SK-N-SH treated with all-trans-retinoic acid at 6 μM for 48 hours (cell line): ENCODE measurements at regions not wholly inside any gene's neighbourhood (a gene's known extent, or its start where the extent isn't known, plus 50 kb on each side); places are given as distances from the start of the nearest gene placed in this dataset.

Source experiments
- ATAC-seq: fragments of 200-7000 bp; cut with Tn5 transposase; 3 replicates; pipeline ENCODE4 v1.9.1; 2020; ENCODE audit warnings: mild to moderate bottlenecking, moderate library complexity
- BACH2 ChIP-seq: fragments of 250-450 bp; sonication (Bioruptor Pico); IDR thresholded peaks from 2 replicates; pipeline ENCODE4 v1.9.0; 2021; ENCODE audit warnings: mild to moderate bottlenecking, borderline replicate concordance
- CSDC2 ChIP-seq: fragments of 250-450 bp; sonication (Bioruptor Pico); IDR thresholded peaks from 2 replicates; pipeline ENCODE4 v1.5.0; 2020; ENCODE audit warnings: mild to moderate bottlenecking, moderate library complexity
- ESRRG ChIP-seq: fragments of 250-450 bp; sonication (Bioruptor Pico); IDR thresholded peaks from 2 replicates; pipeline ENCODE4 v1.6.1; 2021; ENCODE audit warnings: mild to moderate bottlenecking
- GLIS3 ChIP-seq: fragments of 250-450 bp; sonication (Bioruptor Pico); IDR thresholded peaks from 2 replicates; pipeline ENCODE4 v1.5.0; 2020; ENCODE audit warnings: mild to moderate bottlenecking, moderate library complexity
- ISL1 ChIP-seq: fragments of 250-450 bp; sonication (Bioruptor Pico); IDR thresholded peaks from 2 replicates; pipeline ENCODE4 v2.1.2; 2022; ENCODE audit warnings: mild to moderate bottlenecking, moderate library complexity
- PPARA ChIP-seq: fragments of 250-450 bp; sonication (Bioruptor Pico); IDR thresholded peaks from 2 replicates; pipeline ENCODE4 v1.5.0; 2020; ENCODE audit warnings: mild to moderate bottlenecking, borderline replicate concordance
- RARB ChIP-seq: fragments of 250-450 bp; sonication (Bioruptor Pico); IDR thresholded peaks from 2 replicates; pipeline ENCODE4 v1.8.0; 2021; ENCODE audit warnings: mild to moderate bottlenecking, moderate library complexity
- SNAI2 ChIP-seq: fragments of 250-450 bp; sonication (Bioruptor Pico); IDR thresholded peaks from 2 replicates; pipeline ENCODE4 v1.5.0; 2020; ENCODE audit warnings: mild to moderate bottlenecking, moderate library complexity
- TCF4 ChIP-seq: fragments of 250-450 bp; sonication (Bioruptor Pico); IDR thresholded peaks from 2 replicates; pipeline ENCODE4 v1.8.0; 2021; ENCODE audit warnings: mild to moderate bottlenecking, moderate library complexity, borderline replicate concordance
- TOX ChIP-seq: fragments of 250-450 bp; sonication (Bioruptor Pico); IDR thresholded peaks from 2 replicates; pipeline ENCODE4 v1.8.0; 2021; ENCODE audit warnings: mild to moderate bottlenecking, moderate library complexity, borderline replicate concordance
- ZC3H10 ChIP-seq: fragments of 250-450 bp; sonication (Bioruptor Pico); IDR thresholded peaks from 2 replicates; pipeline ENCODE4 v1.5.1; 2021; ENCODE audit warnings: mild to moderate bottlenecking, moderate library complexity
- ZFP3 ChIP-seq: fragments of 250-450 bp; sonication (Bioruptor Pico); IDR thresholded peaks from 2 replicates; pipeline ENCODE4 v1.5.0; 2020; ENCODE audit warnings: mild to moderate bottlenecking, moderate library complexity
- ZFP30 ChIP-seq: fragments of 450-650 bp; formaldehyde crosslinking; IDR thresholded peaks from 2 replicates; pipeline ENCODE4 v1.5.0; 2022; ENCODE audit warnings: mild to moderate bottlenecking, moderate library complexity
- ZNF565 ChIP-seq: fragments of 450-650 bp; formaldehyde crosslinking; conservative IDR thresholded peaks from 2 replicates; pipeline ENCODE4 v1.5.0; 2020; ENCODE audit warnings: low read depth, mild to moderate bottlenecking, moderate library complexity
- ZNF70 ChIP-seq: fragments of 450-650 bp; formaldehyde crosslinking; IDR thresholded peaks from 2 replicates; pipeline ENCODE4 v1.5.0; 2020; ENCODE audit warnings: mild to moderate bottlenecking, moderate library complexity
- ZNF8 ChIP-seq: fragments of 450-650 bp; formaldehyde crosslinking; IDR thresholded peaks from 2 replicates; pipeline ENCODE4 v1.5.0; 2020; ENCODE audit warnings: mild to moderate bottlenecking, moderate library complexity
- TF ChIP-seq, protein P1 (sequence below): fragments of 250-450 bp; sonication (Bioruptor Pico); IDR thresholded peaks from 2 replicates; pipeline ENCODE4 v1.5.0; 2020; ENCODE audit warnings: mild to moderate bottlenecking, moderate library complexity
- TF ChIP-seq, protein P2 (sequence below): fragments of 250-450 bp; sonication (Bioruptor Pico); IDR thresholded peaks from 2 replicates; pipeline ENCODE4 v1.8.0; 2020; ENCODE audit warnings: mild to moderate bottlenecking, moderate library complexity, borderline replicate concordance

DNA sequence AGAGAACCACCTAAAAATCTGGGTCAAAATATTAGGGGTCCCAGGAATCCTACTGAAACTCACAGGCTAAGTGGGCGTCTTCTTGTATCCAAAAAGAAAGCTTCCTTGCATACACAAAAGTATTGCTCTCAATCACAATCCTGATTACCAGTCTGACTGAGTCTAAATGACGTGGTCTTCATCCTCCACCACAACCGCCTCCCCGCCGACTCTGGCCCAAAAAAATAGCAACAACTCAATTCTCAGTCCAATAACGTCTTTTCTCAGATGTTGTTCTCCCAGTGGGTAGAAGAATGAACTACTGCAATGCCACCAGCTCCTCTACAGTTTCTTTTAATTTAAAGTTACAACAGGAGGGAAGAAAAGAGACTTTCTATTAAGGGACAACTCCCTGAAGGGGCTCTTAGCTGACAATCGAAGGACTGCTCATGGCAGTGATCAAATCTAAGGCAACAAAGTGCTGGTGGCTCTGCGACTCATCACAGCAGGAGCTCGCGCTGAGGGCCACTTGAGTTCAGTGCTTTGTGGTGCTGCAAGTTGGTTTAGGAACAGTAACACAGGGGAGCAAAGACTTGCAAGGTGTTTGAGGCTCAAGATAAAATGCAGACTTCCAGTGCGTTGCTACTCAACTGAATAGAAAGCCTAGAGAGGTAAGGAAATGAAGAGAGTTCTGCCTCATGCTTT, 394.1 kb downstream of the BCAT1 start (continued):
- TF ChIP-seq, protein P1, sequence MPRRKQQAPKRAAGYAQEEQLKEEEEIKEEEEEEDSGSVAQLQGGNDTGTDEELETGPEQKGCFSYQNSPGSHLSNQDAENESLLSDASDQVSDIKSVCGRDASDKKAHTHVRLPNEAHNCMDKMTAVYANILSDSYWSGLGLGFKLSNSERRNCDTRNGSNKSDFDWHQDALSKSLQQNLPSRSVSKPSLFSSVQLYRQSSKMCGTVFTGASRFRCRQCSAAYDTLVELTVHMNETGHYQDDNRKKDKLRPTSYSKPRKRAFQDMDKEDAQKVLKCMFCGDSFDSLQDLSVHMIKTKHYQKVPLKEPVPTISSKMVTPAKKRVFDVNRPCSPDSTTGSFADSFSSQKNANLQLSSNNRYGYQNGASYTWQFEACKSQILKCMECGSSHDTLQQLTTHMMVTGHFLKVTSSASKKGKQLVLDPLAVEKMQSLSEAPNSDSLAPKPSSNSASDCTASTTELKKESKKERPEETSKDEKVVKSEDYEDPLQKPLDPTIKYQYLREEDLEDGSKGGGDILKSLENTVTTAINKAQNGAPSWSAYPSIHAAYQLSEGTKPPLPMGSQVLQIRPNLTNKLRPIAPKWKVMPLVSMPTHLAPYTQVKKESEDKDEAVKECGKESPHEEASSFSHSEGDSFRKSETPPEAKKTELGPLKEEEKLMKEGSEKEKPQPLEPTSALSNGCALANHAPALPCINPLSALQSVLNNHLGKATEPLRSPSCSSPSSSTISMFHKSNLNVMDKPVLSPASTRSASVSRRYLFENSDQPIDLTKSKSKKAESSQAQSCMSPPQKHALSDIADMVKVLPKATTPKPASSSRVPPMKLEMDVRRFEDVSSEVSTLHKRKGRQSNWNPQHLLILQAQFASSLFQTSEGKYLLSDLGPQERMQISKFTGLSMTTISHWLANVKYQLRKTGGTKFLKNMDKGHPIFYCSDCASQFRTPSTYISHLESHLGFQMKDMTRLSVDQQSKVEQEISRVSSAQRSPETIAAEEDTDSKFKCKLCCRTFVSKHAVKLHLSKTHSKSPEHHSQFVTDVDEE: no peak
- TF ChIP-seq SNAI2 (CRISPR knock-in tag): no peak
- TF ChIP-seq, all 23 proteins: peak for 0

DNA sequence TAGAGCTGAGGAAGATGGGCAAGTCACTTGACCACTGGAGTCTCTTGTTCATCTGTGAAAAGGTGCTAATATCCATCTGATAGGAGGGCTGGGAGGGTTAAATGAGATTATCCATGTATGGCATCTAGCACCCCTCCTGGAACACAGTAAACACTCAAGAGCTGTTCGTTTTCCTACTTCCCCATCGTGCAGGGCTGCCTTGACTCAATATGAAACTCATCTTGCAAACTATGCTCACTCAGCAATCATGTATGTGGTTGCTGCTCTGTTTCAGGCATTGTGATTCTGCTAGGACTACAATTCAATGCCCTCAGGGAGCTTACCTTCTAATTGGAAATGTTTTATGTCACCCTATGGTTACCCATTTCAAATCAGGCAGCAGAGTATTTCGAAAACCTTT, 395.6 kb downstream of the BCAT1 start:
- TF ChIP-seq ZFP30: no peak
- TF ChIP-seq SNAI2 (CRISPR knock-in tag): no peak
- no peak for TF ChIP-seq ZFP3 (CRISPR knock-in tag)
- TF ChIP-seq ESRRG: no peak
- no peak for TF ChIP-seq BACH2
- no peak for TF ChIP-seq GLIS3 (CRISPR knock-in tag)
- TF ChIP-seq, protein P1: no peak
- TF ChIP-seq, protein P2, sequence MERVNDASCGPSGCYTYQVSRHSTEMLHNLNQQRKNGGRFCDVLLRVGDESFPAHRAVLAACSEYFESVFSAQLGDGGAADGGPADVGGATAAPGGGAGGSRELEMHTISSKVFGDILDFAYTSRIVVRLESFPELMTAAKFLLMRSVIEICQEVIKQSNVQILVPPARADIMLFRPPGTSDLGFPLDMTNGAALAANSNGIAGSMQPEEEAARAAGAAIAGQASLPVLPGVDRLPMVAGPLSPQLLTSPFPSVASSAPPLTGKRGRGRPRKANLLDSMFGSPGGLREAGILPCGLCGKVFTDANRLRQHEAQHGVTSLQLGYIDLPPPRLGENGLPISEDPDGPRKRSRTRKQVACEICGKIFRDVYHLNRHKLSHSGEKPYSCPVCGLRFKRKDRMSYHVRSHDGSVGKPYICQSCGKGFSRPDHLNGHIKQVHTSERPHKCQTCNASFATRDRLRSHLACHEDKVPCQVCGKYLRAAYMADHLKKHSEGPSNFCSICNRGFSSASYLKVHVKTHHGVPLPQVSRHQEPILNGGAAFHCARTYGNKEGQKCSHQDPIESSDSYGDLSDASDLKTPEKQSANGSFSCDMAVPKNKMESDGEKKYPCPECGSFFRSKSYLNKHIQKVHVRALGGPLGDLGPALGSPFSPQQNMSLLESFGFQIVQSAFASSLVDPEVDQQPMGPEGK: no peak
- no peak for TF ChIP-seq ZNF70 (CRISPR knock-in tag)
- TF ChIP-seq TOX (CRISPR knock-in tag): no peak
- TF ChIP-seq RARB: no peak
- TF ChIP-seq ISL1 (CRISPR knock-in tag): no peak
- no peak for TF ChIP-seq PPARA (CRISPR knock-in tag)
- no peak for TF ChIP-seq ZNF8 (CRISPR knock-in tag)

DNA sequence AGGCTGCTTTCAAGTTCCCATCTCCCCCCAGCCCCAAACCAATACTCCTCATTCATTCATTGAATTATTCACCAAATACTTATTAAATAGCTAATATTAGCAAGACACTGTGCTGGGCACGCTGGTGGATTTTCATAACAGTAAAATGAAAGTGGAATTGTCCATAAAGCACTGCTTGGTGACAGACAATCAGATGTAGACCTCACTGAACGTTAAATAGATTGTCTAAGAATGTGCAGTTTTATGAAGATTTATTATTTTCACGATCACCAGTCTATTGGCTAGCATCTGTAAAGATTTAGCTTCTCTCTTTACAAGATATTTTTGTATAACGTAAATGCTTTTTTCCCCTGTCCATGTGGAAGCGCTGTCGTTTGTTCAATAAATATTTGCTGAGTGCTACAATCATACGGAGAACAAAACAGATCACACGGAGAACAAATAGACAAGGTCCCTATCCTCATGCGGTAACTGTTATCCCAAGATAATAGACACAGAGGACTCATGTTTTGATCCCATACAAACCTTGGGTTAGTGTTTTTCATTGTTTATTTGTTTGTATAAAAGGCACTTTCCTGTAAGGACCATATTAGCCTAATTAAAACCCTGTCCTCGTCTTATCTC, 397.6 kb downstream of the BCAT1 start:
- TF ChIP-seq TCF4 (CRISPR knock-in tag) (no peak), TOX (CRISPR knock-in tag) (no peak)
- no peak for ATAC-seq

More for the DNA sequence above, 395.6 kb downstream of the BCAT1 start:
- no peak for ATAC-seq

DNA sequence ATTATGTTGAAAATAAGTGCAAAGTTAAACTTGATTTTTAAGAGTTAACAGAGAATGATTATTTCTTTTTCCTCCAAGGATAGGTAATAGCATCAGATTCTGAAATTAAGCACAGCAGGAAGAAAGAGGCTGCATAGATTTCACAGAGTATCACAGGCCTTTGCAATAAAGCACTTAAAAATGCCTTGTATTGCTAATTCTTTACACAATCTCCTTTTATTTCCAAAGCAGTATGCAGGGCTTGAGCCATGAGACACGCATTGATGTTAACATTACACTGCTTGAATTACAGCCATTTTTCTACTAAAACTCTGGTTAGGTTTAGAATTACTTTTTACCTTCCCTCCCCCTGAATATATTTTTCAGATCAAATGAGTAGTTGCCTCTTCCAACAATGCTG, 398.3 kb downstream of the BCAT1 start:
- TF ChIP-seq SNAI2 (CRISPR knock-in tag): no peak
- TF ChIP-seq ESRRG: no peak
- no peak for TF ChIP-seq ZNF8 (CRISPR knock-in tag)
- no peak for TF ChIP-seq CSDC2
- no peak for ATAC-seq

DNA sequence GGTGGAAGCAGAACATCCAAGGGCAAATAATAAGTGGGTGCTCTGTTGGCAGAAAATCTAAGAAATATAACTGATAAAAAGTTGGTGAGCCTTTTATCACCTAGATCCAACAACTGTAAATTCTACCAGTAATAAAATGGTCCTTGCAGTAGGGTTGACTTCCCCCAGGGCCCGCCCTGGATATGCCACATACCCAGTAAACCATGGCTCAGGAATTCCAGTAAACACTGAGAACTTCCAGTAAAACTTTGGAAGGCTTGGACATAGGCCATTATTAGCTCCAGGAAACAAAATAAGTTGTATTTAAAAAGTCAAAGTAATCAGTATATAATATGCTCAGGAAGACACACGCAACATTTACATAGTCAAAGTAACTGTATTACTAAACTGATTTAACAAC, 402.2 kb downstream of the BCAT1 start:
- no peak for TF ChIP-seq ESRRG
- TF ChIP-seq ZNF70 (CRISPR knock-in tag): no peak
- TF ChIP-seq SNAI2 (CRISPR knock-in tag): no peak
- TF ChIP-seq ZNF565 (CRISPR knock-in tag): no peak
- TF ChIP-seq ZC3H10 (CRISPR knock-in tag): no peak
- TF ChIP-seq RARB: no peak
- TF ChIP-seq TOX (CRISPR knock-in tag): no peak
- no peak for TF ChIP-seq ZFP3 (CRISPR knock-in tag)
- TF ChIP-seq CSDC2: no peak
- TF ChIP-seq, protein P2: no peak
- ATAC-seq: no peak
